OCI-LY7 (cell line): ENCODE measurements at regions not wholly inside any gene's neighbourhood (a gene's known extent, or its start where the extent isn't known, plus 50 kb on each side); places are given as distances from the start of the nearest gene placed in this dataset.

Experiments
- EZH2phosphoT487 ChIP-seq: fragments of 200-600 bp; sonication (generic); IDR thresholded peaks from 2 replicates; pipeline ENCODE4 v1.6.1; 2018; ENCODE audit warnings: low read depth, borderline replicate concordance, mild to moderate bottlenecking, mixed run types, antibody characterized with exemption, low read length, moderate library complexity, mixed read lengths
- TF ChIP-seq, protein P1 (sequence below): fragments of 200-600 bp; sonication (generic); conservative IDR thresholded peaks from 2 replicates; pipeline ENCODE4 v1.5.1; 2014; ENCODE audit warnings: mild to moderate bottlenecking, antibody characterized with exemption, low read length, moderate library complexity, mixed read lengths

DNA sequence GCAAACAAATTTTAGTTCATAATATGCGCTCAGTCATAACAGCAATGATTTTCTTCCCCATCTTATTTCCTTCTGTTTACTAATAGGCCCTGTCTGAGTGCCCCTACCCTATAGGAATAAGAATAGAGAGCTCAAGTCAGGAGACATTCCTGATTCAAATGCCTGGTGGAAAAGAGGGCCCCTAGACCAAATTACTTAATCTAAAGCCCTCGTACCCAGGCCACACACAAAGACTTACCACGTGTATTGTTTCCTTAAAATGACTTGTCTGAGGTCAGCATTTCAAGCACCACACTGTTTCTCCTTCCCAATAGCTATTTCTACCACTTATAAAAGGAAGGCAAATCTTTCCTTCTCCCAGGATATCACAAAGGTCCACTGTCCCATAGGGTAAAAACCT, 314.9 kb upstream of the TMTC1 start:
- TF ChIP-seq, protein P1, sequence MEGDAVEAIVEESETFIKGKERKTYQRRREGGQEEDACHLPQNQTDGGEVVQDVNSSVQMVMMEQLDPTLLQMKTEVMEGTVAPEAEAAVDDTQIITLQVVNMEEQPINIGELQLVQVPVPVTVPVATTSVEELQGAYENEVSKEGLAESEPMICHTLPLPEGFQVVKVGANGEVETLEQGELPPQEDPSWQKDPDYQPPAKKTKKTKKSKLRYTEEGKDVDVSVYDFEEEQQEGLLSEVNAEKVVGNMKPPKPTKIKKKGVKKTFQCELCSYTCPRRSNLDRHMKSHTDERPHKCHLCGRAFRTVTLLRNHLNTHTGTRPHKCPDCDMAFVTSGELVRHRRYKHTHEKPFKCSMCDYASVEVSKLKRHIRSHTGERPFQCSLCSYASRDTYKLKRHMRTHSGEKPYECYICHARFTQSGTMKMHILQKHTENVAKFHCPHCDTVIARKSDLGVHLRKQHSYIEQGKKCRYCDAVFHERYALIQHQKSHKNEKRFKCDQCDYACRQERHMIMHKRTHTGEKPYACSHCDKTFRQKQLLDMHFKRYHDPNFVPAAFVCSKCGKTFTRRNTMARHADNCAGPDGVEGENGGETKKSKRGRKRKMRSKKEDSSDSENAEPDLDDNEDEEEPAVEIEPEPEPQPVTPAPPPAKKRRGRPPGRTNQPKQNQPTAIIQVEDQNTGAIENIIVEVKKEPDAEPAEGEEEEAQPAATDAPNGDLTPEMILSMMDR: no peak
- TF ChIP-seq EZH2phosphoT487: no peak
